Activated CD4-positive, alpha-beta memory T cell treated with anti-CD3 and anti-CD28 coated beads for 36 hours (primary cell): ENCODE measurements at regions not wholly inside any gene's neighbourhood (a gene's known extent, or its start where the extent isn't known, plus 50 kb on each side); places are given as distances from the start of the nearest gene placed in this dataset.

Experiments
- CTCF ChIA-PET: fragments of 350-600 bp; sonication (Branson Sonifier 250); formaldehyde crosslinking; loops from one replicate; lab custom pipeline; 2021; ENCODE audit warnings: antibody characterized with exemption, inconsistent platforms; lab: Charles Lee
- POLR2A ChIA-PET: fragments of 350-600 bp; sonication (Branson Sonifier 250); formaldehyde crosslinking; loops from one replicate; lab custom pipeline; 2021; ENCODE audit warnings: antibody characterized with exemption; lab: Charles Lee
- DNase-seq: peaks from one replicate; pipeline ENCODE4 v3.0.0-alpha.2; 2020
- H3K27ac Mint-ChIP-seq: one replicate; pipeline ENCODE4 v1.8.0; 2021; ENCODE audit warnings: mixed read lengths
- H3K27me3 Mint-ChIP-seq: one replicate; pipeline ENCODE4 v1.8.0; 2021; ENCODE audit warnings: mixed read lengths
- H3K36me3 Mint-ChIP-seq: one replicate; pipeline ENCODE4 v1.8.0; 2021; ENCODE audit warnings: mixed read lengths
- H3K4me1 Mint-ChIP-seq: one replicate; pipeline ENCODE4 v1.8.0; 2021; ENCODE audit warnings: low read depth, mixed read lengths
- H3K4me3 Mint-ChIP-seq: one replicate; pipeline ENCODE4 v1.8.0; 2021; ENCODE audit warnings: mild to moderate bottlenecking, mixed read lengths
- H3K9me3 Mint-ChIP-seq: one replicate; pipeline ENCODE4 v1.8.0; 2021; ENCODE audit warnings: mixed read lengths
- intact Hi-C: fragments of 100-400 bp; cut with micrococcal nuclease; formaldehyde crosslinking; loops from one replicate; pipeline ENCODE4 v1.15.1; 2023

DNA sequence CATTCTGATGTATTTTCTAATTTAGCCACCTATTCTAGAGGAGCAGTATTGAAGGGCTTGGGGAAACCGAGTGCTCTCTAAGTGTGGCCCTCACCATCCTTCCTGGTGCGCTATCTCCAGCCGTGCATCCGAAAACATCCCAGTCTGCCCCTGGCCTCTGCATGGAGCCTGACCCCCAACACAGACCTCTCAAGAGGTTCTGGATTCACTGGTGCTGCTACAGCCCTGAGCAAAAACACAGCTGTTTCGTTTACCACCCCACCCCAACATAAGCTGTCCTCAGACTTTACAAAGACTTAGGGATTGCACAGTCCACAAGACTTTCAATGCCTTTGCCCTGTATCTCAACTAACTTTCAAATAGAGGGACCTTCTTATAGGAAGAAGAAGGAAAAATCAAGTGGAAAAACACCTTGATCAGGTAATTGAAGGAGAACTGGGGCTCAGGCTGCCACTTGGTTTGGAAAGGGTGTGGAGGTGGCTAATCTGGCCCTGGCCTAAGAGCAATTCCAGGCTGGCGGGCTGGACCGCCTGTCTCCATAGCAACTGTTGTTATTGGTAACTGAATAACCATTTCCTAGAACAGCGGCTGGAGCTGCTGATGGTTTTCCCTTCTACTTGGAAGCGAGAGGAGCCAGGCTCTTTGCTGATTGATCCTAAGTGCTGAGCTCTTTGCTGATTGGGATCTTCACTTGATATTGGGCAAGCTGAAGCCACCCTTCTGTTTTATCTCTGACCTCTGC lies 90.2 kb upstream of the TOX2 start:
- H3K27me3 Mint-ChIP-seq: peaks cover 10% of the 10 kb centered on the region
- DNase-seq: no peak
- ChIA-PET CTCF (interaction anchor here (1.5 kb wide), 1 partner anchor 15 kb away, joined by 5 read pairs; no protein-coding TSS in a partner anchor), POLR2A (no interaction called here)
- intact Hi-C loops: loop anchor here (5.0 kb wide), 1 partner anchor 203 kb away; no protein-coding TSS in a partner anchor
- no peaks in the 10 kb centered on the region for H3K36me3 Mint-ChIP-seq
- H3K27ac Mint-ChIP-seq: no peak overlapping the region
- peaks cover 10% of the 10 kb centered on the region for H3K4me1 Mint-ChIP-seq
- H3K9me3 Mint-ChIP-seq: no peaks in the 10 kb centered on the region
- no peak overlapping the region for H3K4me3 Mint-ChIP-seq

DNA sequence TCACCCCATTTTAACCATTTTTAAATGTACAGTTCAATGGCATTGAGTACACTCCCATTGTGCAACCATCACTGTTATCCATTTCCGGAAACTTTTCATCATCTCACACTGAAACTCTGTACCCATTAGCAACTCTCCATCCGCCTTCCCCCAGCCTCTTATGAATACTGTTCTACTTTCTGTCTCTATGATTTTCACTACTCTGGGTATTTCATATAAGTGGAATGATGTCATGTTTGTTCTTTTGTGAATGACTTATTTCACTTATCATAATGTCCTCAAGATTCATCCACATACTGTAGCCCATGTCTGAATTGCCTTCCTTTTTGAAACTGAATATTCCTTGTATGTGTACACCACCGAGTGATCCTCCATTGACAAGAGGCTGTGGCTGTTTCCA lies 92.9 kb upstream of the TOX2 start:
- H3K4me3 Mint-ChIP-seq: no peak overlapping the region
- peak; percentile 59 for DNase-seq
- POLR2A ChIA-PET: no interaction called here
- intact Hi-C loops: loop anchor here (1.0 to 5.0 kb wide), 5 partner anchors 32 to 259 kb away; no protein-coding TSS in a partner anchor
- H3K4me1 Mint-ChIP-seq: peaks cover 10% of the 10 kb centered on the region
- H3K27me3 Mint-ChIP-seq: peaks cover 8% of the 10 kb centered on the region
- H3K9me3 Mint-ChIP-seq: no peaks in the 10 kb centered on the region
- CTCF ChIA-PET: no interaction called here
- H3K27ac Mint-ChIP-seq: peak overlapping the region; percentile 10
- no peaks in the 10 kb centered on the region for H3K36me3 Mint-ChIP-seq

DNA sequence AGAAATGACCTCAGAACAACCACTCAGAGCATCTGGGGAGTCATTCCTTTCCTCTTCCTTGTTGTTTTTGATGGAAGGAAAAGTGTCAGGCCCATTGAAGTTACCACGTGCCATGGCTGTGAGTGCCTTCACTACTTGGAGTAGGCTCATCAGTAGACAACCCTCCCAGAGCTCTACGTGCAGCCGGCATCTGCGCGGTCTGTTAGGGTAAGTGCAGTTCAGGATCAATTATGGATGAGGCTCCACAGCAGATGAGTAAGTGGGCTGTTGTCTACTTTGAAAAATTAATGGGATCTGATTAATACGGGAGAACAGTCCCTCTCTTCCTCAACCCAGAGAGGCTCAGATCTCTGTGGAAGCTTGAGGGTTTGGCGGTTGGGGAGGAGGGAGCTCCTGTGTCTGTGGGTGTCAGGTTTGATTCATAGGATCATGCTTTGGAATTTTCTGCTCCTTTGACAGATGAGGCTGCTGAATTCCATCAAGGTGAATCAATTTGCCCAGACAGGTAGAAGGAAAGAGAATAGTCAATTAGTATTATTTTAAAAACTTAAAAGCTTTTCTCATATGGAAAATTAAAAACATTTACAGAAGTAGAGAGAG lies 93.8 kb upstream of the TOX2 start:
- no peak overlapping the region for H3K4me3 Mint-ChIP-seq
- H3K4me1 Mint-ChIP-seq: peaks cover 10% of the 10 kb centered on the region
- CTCF ChIA-PET: no interaction called here
- no peaks in the 10 kb centered on the region for H3K9me3 Mint-ChIP-seq
- POLR2A ChIA-PET: no interaction called here
- no peak overlapping the region for H3K27ac Mint-ChIP-seq
- H3K27me3 Mint-ChIP-seq: peaks cover 5% of the 10 kb centered on the region
- H3K36me3 Mint-ChIP-seq: no peaks in the 10 kb centered on the region
- intact Hi-C loops: loop anchor here (5.0 kb wide), 1 partner anchor 206 kb away; no protein-coding TSS in a partner anchor
- DNase-seq: no peak

- ChIA-PET CTCF (no interaction called here), POLR2A (no interaction called here)
- H3K27ac Mint-ChIP-seq: no peak overlapping the region
Observed at GRCh38 chr20:43812216-43812615, 85.4 kb upstream of the GTSF1L start.

DNA sequence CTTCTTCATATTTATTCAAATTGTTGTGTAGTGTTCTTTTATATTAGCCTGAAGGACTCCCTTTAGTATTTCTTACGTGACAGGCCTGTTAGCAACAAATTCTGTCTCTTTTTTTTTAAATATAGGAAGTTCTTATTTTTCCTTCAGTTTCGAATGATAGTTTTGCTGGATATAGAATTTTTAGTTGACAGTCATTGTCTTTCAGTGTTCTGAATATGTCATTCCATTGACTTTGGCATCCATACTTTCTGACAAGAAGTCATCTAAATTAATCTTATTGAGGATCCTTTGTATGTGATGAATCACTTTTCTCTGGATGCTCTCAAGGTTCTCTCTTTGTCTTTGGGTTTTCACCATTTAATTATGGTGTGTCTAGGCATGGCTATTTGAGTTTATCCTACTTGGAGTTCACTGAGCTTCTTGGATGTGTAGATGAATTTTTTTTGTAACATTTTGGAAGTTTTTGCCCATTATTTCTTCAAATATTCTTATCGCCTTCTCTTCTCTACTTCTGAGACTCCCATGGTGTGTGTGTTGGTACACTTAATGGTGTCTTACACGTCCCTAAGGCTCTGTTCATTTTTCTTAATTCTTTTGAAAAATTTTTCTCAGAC lies 82.5 kb upstream of the GTSF1L start:
- ChIA-PET CTCF (no interaction called here), POLR2A (no interaction called here)
- Mint-ChIP-seq H3K9me3 (peaks cover 32% of the 10 kb centered on the region), H3K36me3 (peaks cover 10% of the 10 kb centered on the region), H3K4me1 (no peaks in the 10 kb centered on the region), H3K27ac (no peak overlapping the region), H3K27me3 (peaks cover 11% of the 10 kb centered on the region), H3K4me3 (no peak overlapping the region)
- no peak for DNase-seq
- intact Hi-C loops: no loop called here

More at GRCh38 chr20:43812216-43812615, 85.4 kb upstream of the GTSF1L start:
- DNase-seq: no peak
- H3K36me3 Mint-ChIP-seq: peaks cover 10% of the 10 kb centered on the region
- peaks cover 11% of the 10 kb centered on the region for H3K27me3 Mint-ChIP-seq
- intact Hi-C loops: no loop called here
- peaks cover 23% of the 10 kb centered on the region for H3K9me3 Mint-ChIP-seq
- no peak overlapping the region for H3K4me3 Mint-ChIP-seq
- H3K4me1 Mint-ChIP-seq: no peaks in the 10 kb centered on the region

DNA sequence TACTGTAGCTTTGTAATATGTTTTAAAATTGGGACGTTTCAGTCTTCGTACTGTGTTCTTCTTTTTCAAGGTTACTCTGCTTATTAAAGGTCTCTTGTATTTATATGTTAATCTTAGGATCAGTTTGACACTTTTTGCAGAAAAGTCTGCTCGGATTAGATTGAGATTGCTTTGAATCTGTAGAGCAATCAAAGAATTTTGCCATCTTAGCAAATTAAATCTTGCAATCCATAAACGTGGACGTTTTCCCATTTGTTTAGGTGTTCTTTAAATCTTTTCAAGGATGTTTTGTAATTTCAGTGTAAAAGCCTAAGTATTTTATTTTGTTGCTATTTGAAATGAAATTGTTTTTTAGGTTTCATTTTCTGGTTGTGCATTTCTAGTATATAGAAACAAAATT lies 78.0 kb upstream of the GTSF1L start:
- CTCF ChIA-PET: no interaction called here
- H3K4me3 Mint-ChIP-seq: no peak overlapping the region
- intact Hi-C loops: no loop called here
- peaks cover 29% of the 10 kb centered on the region for H3K9me3 Mint-ChIP-seq
- peaks cover 4% of the 10 kb centered on the region for H3K36me3 Mint-ChIP-seq
- POLR2A ChIA-PET: no interaction called here
- peaks cover 4% of the 10 kb centered on the region for H3K4me1 Mint-ChIP-seq
- no peak overlapping the region for H3K27ac Mint-ChIP-seq
- peaks cover 4% of the 10 kb centered on the region for H3K27me3 Mint-ChIP-seq
- no peak for DNase-seq

DNA sequence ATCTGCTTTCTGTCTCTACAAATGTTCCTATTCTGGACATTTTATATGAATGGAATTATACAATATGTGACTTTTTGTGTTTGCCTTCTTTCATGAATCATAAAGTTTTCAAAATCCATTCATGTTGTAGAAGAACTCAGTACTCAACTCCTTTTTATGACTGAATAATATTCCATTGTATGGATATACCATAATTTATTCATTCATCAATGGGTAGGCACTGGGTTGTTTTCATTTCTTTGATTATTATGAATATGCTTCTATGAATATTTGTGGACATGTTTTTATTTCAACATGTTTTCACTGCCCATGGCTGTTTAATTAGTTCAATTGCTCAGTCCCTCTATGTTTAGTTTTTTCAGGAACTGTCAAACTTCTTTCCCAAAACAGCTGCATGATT lies 76.5 kb upstream of the GTSF1L start:
- ChIA-PET CTCF (no interaction called here), POLR2A (no interaction called here)
- Mint-ChIP-seq H3K36me3 (no peaks in the 10 kb centered on the region), H3K27me3 (peaks cover 4% of the 10 kb centered on the region), H3K9me3 (peaks cover 20% of the 10 kb centered on the region), H3K4me1 (peaks cover 9% of the 10 kb centered on the region), H3K4me3 (no peak overlapping the region), H3K27ac (no peak overlapping the region)
- intact Hi-C loops: no loop called here
- no peak for DNase-seq

GRCh38 chr20:43800186-43800585 lies 73.4 kb upstream of the GTSF1L start:
- no peak for DNase-seq
- Mint-ChIP-seq H3K27ac (no peak overlapping the region), H3K9me3 (peaks cover 15% of the 10 kb centered on the region), H3K36me3 (no peaks in the 10 kb centered on the region), H3K4me1 (peaks cover 9% of the 10 kb centered on the region), H3K27me3 (peaks cover 6% of the 10 kb centered on the region), H3K4me3 (no peak overlapping the region)
- intact Hi-C loops: no loop called here
- CTCF ChIA-PET: no interaction called here
- POLR2A ChIA-PET: no interaction called here

- CTCF ChIA-PET: no interaction called here
- Mint-ChIP-seq H3K27ac (no peak overlapping the region), H3K27me3 (peaks cover 6% of the 10 kb centered on the region)
Observed at GRCh38 chr20:43799741-43800140, 72.9 kb upstream of the GTSF1L start.

GRCh38 chr20:43799150-43799711 lies 72.4 kb upstream of the GTSF1L start:
- no peak overlapping the region for H3K27ac Mint-ChIP-seq
- intact Hi-C loops: no loop called here

More at GRCh38 chr20:43799741-43800140, 72.9 kb upstream of the GTSF1L start:
- POLR2A ChIA-PET: interaction anchor here (0.6 kb wide), 1 partner anchor 1043 kb away, joined by 3 read pairs; no protein-coding TSS in a partner anchor
- peaks cover 13% of the 10 kb centered on the region for H3K9me3 Mint-ChIP-seq
- peaks cover 9% of the 10 kb centered on the region for H3K4me1 Mint-ChIP-seq
- no peak overlapping the region for H3K4me3 Mint-ChIP-seq
- intact Hi-C loops: no loop called here
- no peaks in the 10 kb centered on the region for H3K36me3 Mint-ChIP-seq
- DNase-seq: no peak

DNA sequence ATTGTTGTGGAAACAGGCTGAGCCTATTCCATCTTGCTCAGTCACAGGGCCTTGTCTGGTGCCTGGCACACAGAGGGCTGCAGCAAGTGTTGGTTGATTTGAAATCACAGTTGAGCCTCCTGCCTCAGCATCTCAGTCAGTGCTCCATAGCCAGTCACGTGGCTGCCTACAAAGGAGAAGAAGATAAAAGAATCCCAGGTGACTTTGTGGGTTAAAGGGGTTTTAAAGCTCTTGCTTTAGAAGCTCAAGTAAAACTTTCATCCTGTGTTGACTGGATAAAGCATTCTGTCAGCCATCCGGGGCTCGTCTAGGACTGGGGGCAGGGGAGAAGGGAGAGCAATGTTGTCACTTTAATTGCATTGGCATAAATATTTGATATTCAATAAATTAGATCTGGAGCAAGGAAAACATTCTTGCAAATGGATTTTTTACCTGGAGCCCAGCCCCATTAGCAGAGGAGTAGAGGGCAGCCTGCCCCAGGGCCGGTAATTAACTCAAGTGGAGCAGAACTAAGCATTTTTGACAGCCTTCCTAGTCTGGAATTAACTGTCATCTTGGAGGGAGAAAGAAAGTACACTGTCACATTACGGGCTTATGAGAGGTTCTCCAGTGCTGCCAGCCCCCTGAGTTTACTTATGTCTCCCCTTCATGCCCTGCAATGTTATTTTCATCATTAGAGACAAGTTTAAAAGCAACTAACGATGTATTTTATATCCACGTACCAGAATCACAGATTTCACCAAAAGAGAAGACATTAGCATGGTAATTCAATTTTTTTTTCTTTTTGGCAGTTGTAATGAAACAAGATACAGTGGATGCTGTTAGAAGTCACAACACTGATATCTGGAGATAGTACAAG lies 71.7 kb upstream of the GTSF1L start:
- Mint-ChIP-seq H3K27me3 (peaks cover 6% of the 10 kb centered on the region), H3K4me1 (peaks cover 9% of the 10 kb centered on the region), H3K27ac (no peak overlapping the region), H3K4me3 (no peak overlapping the region), H3K36me3 (no peaks in the 10 kb centered on the region), H3K9me3 (peaks cover 7% of the 10 kb centered on the region)
- POLR2A ChIA-PET: interaction anchor here (0.6 kb wide), 1 partner anchor 29 kb away, joined by 3 read pairs; no protein-coding TSS in a partner anchor
- CTCF ChIA-PET: no interaction called here
- intact Hi-C loops: no loop called here
- DNase-seq: no peak

More at GRCh38 chr20:43799150-43799711, 72.4 kb upstream of the GTSF1L start:
- no peaks in the 10 kb centered on the region for H3K36me3 Mint-ChIP-seq
- H3K4me3 Mint-ChIP-seq: no peak overlapping the region
- peaks cover 9% of the 10 kb centered on the region for H3K4me1 Mint-ChIP-seq
- ChIA-PET POLR2A (interaction anchor here (0.6 kb wide), 1 partner anchor 1043 kb away, joined by 3 read pairs; no protein-coding TSS in a partner anchor), CTCF (no interaction called here)
- H3K27me3 Mint-ChIP-seq: peaks cover 6% of the 10 kb centered on the region
- H3K9me3 Mint-ChIP-seq: peaks cover 9% of the 10 kb centered on the region
- DNase-seq: no peak
